ENCODE measurements at regions not wholly inside any gene's neighbourhood (a gene's known extent, or its start where the extent isn't known, plus 50 kb on each side); places are given as distances from the start of the nearest gene placed in this dataset.

DNA sequence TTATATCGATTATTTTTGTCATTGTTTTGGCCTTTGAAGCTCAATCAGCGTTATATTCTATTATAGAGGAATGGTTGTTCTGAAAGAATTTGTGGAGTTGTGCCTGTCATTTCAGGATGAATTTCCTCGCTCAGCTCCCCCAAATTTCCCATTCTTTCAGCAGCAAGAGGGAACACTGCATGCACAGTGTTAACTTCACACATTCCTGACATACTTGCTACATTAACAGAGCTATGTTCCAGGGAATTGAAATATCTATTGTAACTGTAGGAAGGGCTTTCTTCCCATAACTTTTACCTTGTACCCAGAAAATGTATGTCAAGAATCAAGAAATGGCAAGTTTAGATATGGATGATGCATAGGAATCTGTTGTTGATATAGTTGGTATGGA, 379.0 kb downstream of the LRIG3 start:
- TF ChIP-seq SPI1 (IDR thresholded peaks at IDR 0.05; ENCODE audit: borderline replicate concordance, low read depth) (no peak), CTCF (IDR thresholded peaks at IDR 0.05; ENCODE audit: insufficient read depth, low read length) (no peak)

Data from HL-60 (cell line).